ENCODE measurements at regions not wholly inside any gene's neighbourhood (a gene's known extent, or its start where the extent isn't known, plus 50 kb on each side); places are given as distances from the start of the nearest gene placed in this dataset.

DNA sequence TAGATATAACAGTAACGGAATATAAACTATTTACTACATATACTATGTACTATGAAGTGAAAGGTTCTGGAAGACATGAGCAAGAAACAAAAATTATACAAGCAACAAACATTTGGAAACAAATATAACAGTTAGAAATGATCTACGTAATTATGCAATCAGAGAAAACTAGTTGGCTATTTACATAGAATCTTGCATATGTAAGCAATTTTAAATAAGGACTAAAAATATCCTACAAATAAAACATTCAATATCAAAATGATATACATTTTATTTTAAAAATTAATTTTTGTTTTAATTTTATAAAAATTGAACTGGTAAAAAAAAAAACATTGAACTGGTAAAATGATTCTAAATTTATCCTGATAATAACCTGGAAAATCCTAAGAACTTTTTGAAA is 642.5 kb upstream of the PCDH10 start:
- no peak overlapping the region for H3K27ac ChIP-seq
- DNase-seq (ENCODE audit: low spot score) = no peak
- TF ChIP-seq, protein P1, sequence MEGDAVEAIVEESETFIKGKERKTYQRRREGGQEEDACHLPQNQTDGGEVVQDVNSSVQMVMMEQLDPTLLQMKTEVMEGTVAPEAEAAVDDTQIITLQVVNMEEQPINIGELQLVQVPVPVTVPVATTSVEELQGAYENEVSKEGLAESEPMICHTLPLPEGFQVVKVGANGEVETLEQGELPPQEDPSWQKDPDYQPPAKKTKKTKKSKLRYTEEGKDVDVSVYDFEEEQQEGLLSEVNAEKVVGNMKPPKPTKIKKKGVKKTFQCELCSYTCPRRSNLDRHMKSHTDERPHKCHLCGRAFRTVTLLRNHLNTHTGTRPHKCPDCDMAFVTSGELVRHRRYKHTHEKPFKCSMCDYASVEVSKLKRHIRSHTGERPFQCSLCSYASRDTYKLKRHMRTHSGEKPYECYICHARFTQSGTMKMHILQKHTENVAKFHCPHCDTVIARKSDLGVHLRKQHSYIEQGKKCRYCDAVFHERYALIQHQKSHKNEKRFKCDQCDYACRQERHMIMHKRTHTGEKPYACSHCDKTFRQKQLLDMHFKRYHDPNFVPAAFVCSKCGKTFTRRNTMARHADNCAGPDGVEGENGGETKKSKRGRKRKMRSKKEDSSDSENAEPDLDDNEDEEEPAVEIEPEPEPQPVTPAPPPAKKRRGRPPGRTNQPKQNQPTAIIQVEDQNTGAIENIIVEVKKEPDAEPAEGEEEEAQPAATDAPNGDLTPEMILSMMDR (IDR thresholded peaks at IDR 0.05) = no peak
- H3K4me3 ChIP-seq = no peak overlapping the region

DNA sequence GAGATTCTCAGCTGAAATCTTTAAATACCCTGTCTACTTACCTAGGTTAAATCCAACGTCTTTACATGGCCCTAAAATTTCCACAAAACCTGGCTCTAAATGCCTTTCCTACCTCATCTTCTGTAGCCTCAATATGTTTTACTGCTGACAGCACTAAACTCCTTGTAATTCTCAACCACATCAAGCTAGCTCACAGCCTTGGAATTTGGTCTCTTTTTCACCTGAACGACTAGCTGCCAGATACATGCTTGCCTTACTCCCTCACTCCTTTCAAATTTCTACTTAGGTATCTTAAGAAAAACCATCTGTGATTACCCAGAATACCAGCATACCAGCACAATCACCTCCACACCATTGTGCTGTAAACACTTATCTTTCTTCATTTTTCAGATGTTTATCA is 635.6 kb upstream of the PCDH10 start:
- Histone ChIP-seq H3K27ac (no peak overlapping the region), H3K4me3 (no peak overlapping the region)
- TF ChIP-seq, protein P1 (IDR thresholded peaks at IDR 0.05) = no peak
- DNase-seq (ENCODE audit: low spot score) = no peak

DNA sequence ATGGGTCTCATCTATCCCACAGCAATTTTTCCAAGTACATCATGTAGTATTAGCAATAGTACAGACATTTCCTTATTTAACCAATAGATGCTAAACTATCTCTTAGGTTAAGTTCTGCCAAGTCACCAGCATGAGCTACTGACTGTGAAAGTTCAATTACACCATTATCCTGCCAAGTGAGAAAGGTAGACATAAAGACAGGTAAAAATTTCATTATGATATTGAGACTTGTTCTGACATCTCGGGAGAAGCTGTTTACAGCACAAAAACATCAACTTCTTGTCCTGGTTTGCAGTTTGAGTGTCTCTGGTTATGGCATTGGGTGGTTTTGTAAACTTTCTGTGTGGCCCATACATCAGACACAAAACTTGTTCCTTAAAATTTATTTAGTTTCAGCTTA is 622.4 kb upstream of the PCDH10 start:
- H3K4me3 ChIP-seq = no peak overlapping the region
- H3K27ac ChIP-seq = no peak overlapping the region
- TF ChIP-seq, protein P1 (IDR thresholded peaks at IDR 0.05) = no peak
- no peak for DNase-seq (ENCODE audit: low spot score)

DNA sequence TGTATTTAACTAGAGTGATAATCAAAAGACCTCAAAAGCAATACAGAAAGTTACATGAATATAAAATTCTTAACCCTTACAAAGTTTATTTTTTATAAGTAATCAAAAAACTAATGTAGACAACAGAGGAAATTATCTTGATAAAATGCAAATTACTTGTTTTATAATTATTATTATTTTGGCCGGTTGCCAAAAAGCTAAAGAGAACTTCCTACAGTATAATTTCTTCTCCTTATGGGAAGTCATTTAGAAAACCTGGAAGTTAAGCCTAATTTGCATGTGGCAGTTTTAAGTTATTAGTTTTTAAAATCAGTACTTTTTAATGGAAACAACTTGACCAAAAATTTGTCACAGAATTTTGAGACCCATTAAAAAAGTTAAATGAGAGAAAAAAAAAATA is 621.3 kb upstream of the PCDH10 start:
- Histone ChIP-seq H3K27ac (no peak overlapping the region), H3K4me3 (no peak overlapping the region)
- DNase-seq (ENCODE audit: low spot score) = no peak
- TF ChIP-seq, protein P1 (IDR thresholded peaks at IDR 0.05) = no peak

DNA sequence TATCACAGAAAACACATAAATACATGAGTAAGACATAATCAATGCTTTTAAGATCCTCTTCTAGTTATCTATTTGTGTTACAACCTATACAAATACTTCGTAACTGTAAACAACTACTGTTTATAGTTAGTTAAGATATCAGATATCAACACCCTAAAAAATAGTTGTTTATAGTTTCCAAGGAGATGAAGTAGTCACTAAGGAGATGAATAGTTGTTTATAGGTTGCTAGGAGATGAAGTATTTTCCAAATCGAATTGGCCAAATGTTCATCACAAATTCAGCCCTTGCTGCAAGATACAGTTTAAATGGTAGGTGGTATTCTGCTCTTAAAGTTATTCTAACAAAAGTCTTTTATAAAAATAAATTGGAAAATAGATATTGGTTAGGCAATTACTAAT is 618.2 kb upstream of the PCDH10 start:
- Histone ChIP-seq H3K4me3 (no peak overlapping the region), H3K27ac (no peak overlapping the region)
- TF ChIP-seq, protein P1 (IDR thresholded peaks at IDR 0.05) = no peak
- DNase-seq (ENCODE audit: low spot score) = no peak

DNA sequence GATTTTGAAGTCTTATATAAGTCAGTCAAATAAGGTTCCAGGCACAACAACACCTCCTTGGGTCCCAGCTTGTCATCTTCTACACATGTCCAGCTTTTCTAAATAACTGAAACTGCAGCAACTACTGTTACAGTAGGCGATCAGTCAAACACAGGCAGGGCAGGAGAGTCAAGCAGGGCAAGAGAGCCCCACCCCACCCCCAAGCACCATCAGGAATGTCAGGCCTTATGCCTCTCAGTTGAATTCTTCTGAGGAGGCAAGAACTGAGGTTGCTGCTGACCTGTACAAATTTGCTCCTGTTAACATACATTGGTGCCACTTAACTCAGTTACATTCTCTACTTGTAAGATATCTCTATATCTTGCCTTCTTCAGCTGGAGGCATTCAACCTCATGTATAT is 608.8 kb upstream of the PCDH10 start:
- DNase-seq (ENCODE audit: low spot score) = no peak
- TF ChIP-seq, protein P1 (IDR thresholded peaks at IDR 0.05) = no peak
- Histone ChIP-seq H3K4me3 (no peak overlapping the region), H3K27ac (no peak overlapping the region)

DNA sequence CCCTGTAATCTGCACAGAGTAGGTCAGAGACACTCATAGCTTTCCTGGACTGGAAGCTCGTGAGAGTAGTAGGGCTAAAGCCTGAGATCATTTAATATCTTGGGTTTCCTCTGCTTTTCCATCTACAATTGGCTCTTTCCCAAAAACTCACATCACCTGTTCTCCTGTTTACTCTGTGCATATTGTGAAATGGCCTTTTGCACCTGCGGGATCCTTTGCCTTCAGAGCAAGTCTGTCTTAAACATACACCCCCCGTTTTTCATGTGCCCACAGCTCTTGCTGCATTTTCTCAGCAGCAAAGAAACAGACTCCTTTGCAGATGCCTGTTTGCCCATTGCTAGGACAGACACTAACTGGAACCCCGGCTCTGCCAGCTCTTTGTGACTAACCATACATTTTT is 608.3 kb upstream of the PCDH10 start:
- Histone ChIP-seq H3K27ac (no peak overlapping the region), H3K4me3 (no peak overlapping the region)
- DNase-seq (ENCODE audit: low spot score) = no peak
- TF ChIP-seq, protein P1 (IDR thresholded peaks at IDR 0.05) = no peak

All from coronary artery (tissue), 2 donors.